ENCODE measurements at regions not wholly inside any gene's neighbourhood (a gene's known extent, or its start where the extent isn't known, plus 50 kb on each side); places are given as distances from the start of the nearest gene placed in this dataset.

GRCh38 chr11:115820026-115820425, 315.8 kb upstream of the CADM1 start:
- H3K4me3 ChIP-seq (ENCODE audit: low read length) = no peak overlapping the region
- DNase-seq (ENCODE audit: low read depth, low spot score) = no peak

GRCh38 chr11:115819014-115819413, 314.8 kb upstream of the CADM1 start:
- no peak for DNase-seq (ENCODE audit: low read depth, low spot score)
- no peak overlapping the region for H3K4me3 ChIP-seq (ENCODE audit: low read length)

GRCh38 chr11:115817844-115818468, 313.7 kb upstream of the CADM1 start:
- no peak for DNase-seq (ENCODE audit: low read depth, low spot score)
- H3K4me3 ChIP-seq (ENCODE audit: low read length) = no peak overlapping the region

- DNase-seq (ENCODE audit: low read depth, low spot score) = no peak
- no peak overlapping the region for H3K4me3 ChIP-seq (ENCODE audit: low read length)
These were observed 304.2 kb upstream of the CADM1 start for GRCh38 chr11:115808351-115808940.

GRCh38 chr11:115806056-115806455, 301.8 kb upstream of the CADM1 start:
- DNase-seq (ENCODE audit: low read depth, low spot score) = no peak
- no peak overlapping the region for H3K4me3 ChIP-seq (ENCODE audit: low read length)

GRCh38 chr11:115803073-115803740, 299.0 kb upstream of the CADM1 start:
- DNase-seq (ENCODE audit: low read depth, low spot score) = no peak
- H3K4me3 ChIP-seq (ENCODE audit: low read length) = no peak overlapping the region

- DNase-seq (ENCODE audit: low read depth, low spot score) = no peak
- H3K4me3 ChIP-seq (ENCODE audit: low read length) = no peak overlapping the region
These were observed 298.4 kb upstream of the CADM1 start for GRCh38 chr11:115802641-115803040.

- H3K4me3 ChIP-seq (ENCODE audit: low read length) = no peak overlapping the region
These were observed 288.7 kb upstream of the CADM1 start for GRCh38 chr11:115792903-115793302.

GRCh38 chr11:115787302-115787701, 283.1 kb upstream of the CADM1 start:
- no peak for DNase-seq (ENCODE audit: low read depth, low spot score)
- no peak overlapping the region for H3K4me3 ChIP-seq (ENCODE audit: low read length)

More at GRCh38 chr11:115792903-115793302, 288.7 kb upstream of the CADM1 start:
- no peak for DNase-seq (ENCODE audit: low read depth, low spot score)

GRCh38 chr11:115784796-115785521, 280.7 kb upstream of the CADM1 start:
- no peak overlapping the region for H3K4me3 ChIP-seq (ENCODE audit: low read length)
- DNase-seq (ENCODE audit: low read depth, low spot score) = no peak

GRCh38 chr11:115780646-115781362, 276.6 kb upstream of the CADM1 start:
- no peak for DNase-seq (ENCODE audit: low read depth, low spot score)
- H3K4me3 ChIP-seq (ENCODE audit: low read length) = no peak overlapping the region

- no peak overlapping the region for H3K4me3 ChIP-seq (ENCODE audit: low read length)
- DNase-seq (ENCODE audit: low read depth, low spot score) = no peak
These were observed 274.9 kb upstream of the CADM1 start for GRCh38 chr11:115778928-115779650.

- no peak overlapping the region for H3K4me3 ChIP-seq (ENCODE audit: low read length)
- no peak for DNase-seq (ENCODE audit: low read depth, low spot score)
These were observed 272.7 kb upstream of the CADM1 start for GRCh38 chr11:115776916-115777315.

- DNase-seq (ENCODE audit: low read depth, low spot score) = no peak
- no peak overlapping the region for H3K4me3 ChIP-seq (ENCODE audit: low read length)
These were observed 271.6 kb upstream of the CADM1 start for GRCh38 chr11:115775846-115776245.

- no peak for DNase-seq (ENCODE audit: low read depth, low spot score)
These were observed 270.5 kb upstream of the CADM1 start for GRCh38 chr11:115774756-115775155.

GRCh38 chr11:115769891-115770290, 265.7 kb upstream of the CADM1 start:
- no peak for DNase-seq (ENCODE audit: low read depth, low spot score)

More at GRCh38 chr11:115774756-115775155, 270.5 kb upstream of the CADM1 start:
- H3K4me3 ChIP-seq (ENCODE audit: low read length) = no peak overlapping the region

GRCh38 chr11:115767883-115768282, 263.7 kb upstream of the CADM1 start:
- no peak overlapping the region for H3K4me3 ChIP-seq (ENCODE audit: low read length)
- DNase-seq (ENCODE audit: low read depth, low spot score) = no peak

More at GRCh38 chr11:115769891-115770290, 265.7 kb upstream of the CADM1 start:
- no peak overlapping the region for H3K4me3 ChIP-seq (ENCODE audit: low read length)

- no peak for DNase-seq (ENCODE audit: low read depth, low spot score)
These were observed 263.0 kb upstream of the CADM1 start for GRCh38 chr11:115767047-115767802.

More at GRCh38 chr11:115767047-115767802, 263.0 kb upstream of the CADM1 start:
- H3K4me3 ChIP-seq (ENCODE audit: low read length) = no peak overlapping the region

All from Jurkat, Clone E6-1 (cell line).